NCI-H2196 (cell line): ENCODE measurements at regions not wholly inside any gene's neighbourhood (a gene's known extent, or its start where the extent isn't known, plus 50 kb on each side); places are given as distances from the start of the nearest gene placed in this dataset.

Experiments
- DNase-seq: peaks from one replicate; lab custom pipeline; 2025; ENCODE audit not compliant: unreplicated experiment; lab: John Stamatoyannopoulos, UW

- no peak for DNase-seq
Observed at GRCh38 chr7:84684836-84685480, 490.4 kb upstream of the SEMA3A start.

DNA sequence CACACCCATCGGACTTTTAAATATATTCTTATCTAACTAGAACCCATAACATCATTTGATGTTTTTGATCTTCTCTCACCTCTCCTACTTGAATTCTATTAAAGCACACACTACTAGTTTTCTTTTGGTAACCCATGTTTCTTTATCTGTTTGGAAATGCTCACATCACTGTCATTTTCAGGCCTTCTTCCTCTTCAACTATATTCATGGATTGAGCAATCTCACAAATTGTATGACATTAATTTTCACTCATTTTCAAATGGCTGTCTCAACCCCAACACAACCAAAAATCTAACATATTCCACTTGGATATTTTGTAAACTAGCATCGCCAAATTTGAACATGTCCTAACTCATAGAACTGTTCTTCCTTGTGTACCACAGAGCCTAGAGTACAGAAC is 488.0 kb upstream of the SEMA3A start:
- no peak for DNase-seq

DNA sequence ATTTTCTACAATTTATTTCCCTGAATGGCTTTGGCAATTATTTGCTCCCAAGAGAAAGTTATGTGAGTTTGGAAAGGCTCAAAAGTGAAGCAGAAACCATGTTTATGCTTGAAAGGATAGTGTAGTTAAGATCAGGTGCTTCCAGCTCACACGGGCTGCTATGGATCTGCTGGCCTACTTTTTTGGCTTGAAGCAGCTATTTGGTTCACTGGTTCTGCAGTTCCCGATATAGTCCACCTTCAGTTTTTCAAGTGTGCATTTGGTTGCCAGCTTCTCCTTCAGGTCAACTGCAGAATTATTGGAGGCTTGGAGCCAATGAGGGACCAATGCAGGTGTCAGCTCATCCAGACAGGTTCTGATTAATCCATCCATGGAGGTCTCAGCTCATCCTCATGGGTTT is 484.3 kb upstream of the SEMA3A start:
- no peak for DNase-seq

- DNase-seq, result no peak
Observed at GRCh38 chr7:84677117-84677732, 482.6 kb upstream of the SEMA3A start.

GRCh38 chr7:84675633-84676034 is 481.0 kb upstream of the SEMA3A start:
- no peak for DNase-seq

- DNase-seq, result no peak
Observed at GRCh38 chr7:84674236-84674913, 479.8 kb upstream of the SEMA3A start.

DNA sequence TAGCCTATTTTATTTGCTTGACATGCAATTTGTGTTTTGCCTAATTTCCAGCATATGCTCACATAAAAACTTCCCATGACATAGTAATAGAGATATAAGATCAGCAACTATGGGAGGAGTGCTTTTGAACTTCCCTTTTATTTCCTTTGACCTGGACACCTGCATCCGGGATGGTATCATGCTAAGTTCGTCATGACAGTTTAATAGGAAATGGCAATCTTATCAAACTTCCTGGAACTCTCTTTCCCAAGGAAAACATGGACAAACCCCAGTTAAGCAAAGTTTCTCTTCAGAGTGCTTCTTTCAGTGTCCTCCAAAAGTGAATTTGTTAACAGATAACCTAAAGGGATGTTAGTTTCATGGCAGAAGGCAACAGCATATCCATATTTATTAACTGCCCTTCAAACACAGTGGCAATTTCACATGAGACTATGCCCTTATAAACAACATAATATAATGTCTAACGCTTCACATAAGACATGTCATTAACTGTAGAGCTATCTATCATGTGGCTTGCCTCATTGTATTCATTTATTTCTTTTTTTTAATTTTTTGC is 474.7 kb upstream of the SEMA3A start:
- DNase-seq, result no peak

- DNase-seq, result no peak
Observed at GRCh38 chr7:84668116-84668515, 473.5 kb upstream of the SEMA3A start.

DNA sequence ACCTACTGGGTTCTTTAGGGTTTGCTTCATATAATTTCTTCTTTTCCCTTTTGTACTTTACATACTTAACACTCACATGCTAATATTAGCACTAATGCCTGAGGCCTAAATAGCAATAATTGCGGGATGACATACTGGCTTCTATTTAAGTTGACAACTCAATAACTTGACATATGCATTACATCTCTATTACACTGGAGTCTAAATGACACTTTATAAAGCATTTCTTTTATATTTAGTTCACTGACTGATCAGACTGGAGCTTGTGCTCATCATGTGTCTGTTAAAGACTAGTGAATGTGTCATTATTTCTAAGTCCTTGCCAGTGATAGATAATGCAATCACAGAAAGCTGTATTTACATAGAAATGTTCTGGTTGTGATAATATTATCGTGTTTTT is 472.1 kb upstream of the SEMA3A start:
- no peak for DNase-seq

GRCh38 chr7:84665339-84665738 is 470.8 kb upstream of the SEMA3A start:
- no peak for DNase-seq

GRCh38 chr7:84664626-84665025 is 470.0 kb upstream of the SEMA3A start:
- no peak for DNase-seq

DNA sequence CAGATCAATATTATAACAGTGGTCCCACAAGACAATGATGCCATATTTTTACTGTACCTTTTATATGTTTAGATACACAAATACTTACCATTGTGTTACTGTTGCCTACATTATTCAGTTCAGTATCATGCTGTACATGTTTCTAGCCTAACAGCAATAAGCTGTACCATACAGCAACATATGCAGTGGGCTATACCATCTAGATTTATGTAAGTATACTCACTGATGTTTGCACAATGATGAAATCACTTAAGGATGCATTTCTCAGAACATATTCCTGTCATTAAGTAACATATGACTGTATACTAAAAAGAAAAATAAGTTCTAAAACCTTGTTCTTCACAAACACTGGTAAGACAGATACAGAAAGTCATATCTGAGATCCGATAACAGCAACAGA is 468.6 kb upstream of the SEMA3A start:
- DNase-seq, result no peak

- DNase-seq, result no peak
Observed at GRCh38 chr7:84658286-84658685, 463.7 kb upstream of the SEMA3A start.

DNA sequence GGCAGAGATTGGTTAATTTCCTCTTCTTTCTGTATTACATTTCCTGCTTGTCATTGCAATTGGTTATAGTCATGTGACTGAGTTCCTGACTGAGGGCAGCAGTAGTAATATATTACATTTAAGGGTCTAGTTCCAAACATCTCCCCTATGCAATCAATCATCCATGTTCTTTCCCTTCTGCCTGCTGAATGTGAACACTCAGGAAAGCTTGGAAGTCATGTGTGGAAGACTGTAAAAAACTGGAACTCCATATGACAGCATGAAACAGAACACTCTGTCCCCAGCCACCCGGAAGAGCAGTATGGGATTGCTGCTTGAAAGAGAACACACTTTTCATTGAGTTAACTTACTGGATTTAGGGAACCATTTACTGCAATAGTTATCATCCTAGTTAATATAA is 459.7 kb upstream of the SEMA3A start:
- no peak for DNase-seq

DNA sequence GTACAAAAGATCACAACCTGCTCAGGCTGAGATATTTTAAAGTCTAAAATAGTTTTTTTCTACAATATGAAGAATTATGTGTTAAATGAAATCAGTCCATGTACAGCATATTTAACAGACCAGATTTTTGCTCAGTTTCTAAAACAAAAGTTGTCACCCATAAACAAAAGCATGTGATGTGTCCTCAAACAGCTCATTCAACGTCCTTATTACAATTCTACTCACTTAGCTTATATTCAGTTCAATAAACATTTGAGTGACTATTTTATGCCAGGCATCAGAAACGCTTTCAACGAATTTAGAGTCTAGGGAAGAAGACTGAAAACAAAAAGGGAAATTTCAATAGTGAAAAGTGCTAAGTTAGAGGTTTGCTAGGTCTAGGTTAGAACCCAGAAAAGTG is 457.3 kb upstream of the SEMA3A start:
- DNase-seq, result no peak

GRCh38 chr7:84647797-84648757 is 453.5 kb upstream of the SEMA3A start:
- no peak for DNase-seq

GRCh38 chr7:84642611-84643010 is 448.0 kb upstream of the SEMA3A start:
- DNase-seq, result no peak

- DNase-seq, result no peak
Observed at GRCh38 chr7:84640637-84641036, 446.0 kb upstream of the SEMA3A start.

- no peak for DNase-seq
Observed at GRCh38 chr7:84638339-84638697, 443.7 kb upstream of the SEMA3A start.

- DNase-seq, result no peak
Observed at GRCh38 chr7:84637568-84638338, 443.2 kb upstream of the SEMA3A start.
